ENCODE measurements at regions not wholly inside any gene's neighbourhood (a gene's known extent, or its start where the extent isn't known, plus 50 kb on each side); places are given as distances from the start of the nearest gene placed in this dataset.

- no peak for DNase-seq (ENCODE audit: extremely low read depth, low read depth)
- TF ChIP-seq CTCF (IDR thresholded peaks at IDR 0.05; ENCODE audit: low read depth, low read length): no peak
These were observed 56.9 kb upstream of the PPP2R2D start for GRCh38 chr10:131843881-131844284.

- DNase-seq (ENCODE audit: extremely low read depth, low read depth): no peak
- no peak for TF ChIP-seq CTCF (IDR thresholded peaks at IDR 0.05; ENCODE audit: low read depth, low read length)
These were observed 56.2 kb upstream of the PPP2R2D start for GRCh38 chr10:131844529-131845084.

- DNase-seq (ENCODE audit: extremely low read depth, low read depth): no peak
- no peak for TF ChIP-seq CTCF (IDR thresholded peaks at IDR 0.05; ENCODE audit: low read depth, low read length)
These were observed 55.1 kb upstream of the PPP2R2D start for GRCh38 chr10:131845505-131846239.

GRCh38 chr10:131846240-131847101 is 54.3 kb upstream of the PPP2R2D start:
- TF ChIP-seq CTCF (IDR thresholded peaks at IDR 0.05; ENCODE audit: low read depth, low read length): no peak
- no peak for DNase-seq (ENCODE audit: extremely low read depth, low read depth)

GRCh38 chr10:131847241-131847783 is 53.5 kb upstream of the PPP2R2D start:
- TF ChIP-seq CTCF (IDR thresholded peaks at IDR 0.05; ENCODE audit: low read depth, low read length): no peak
- no peak for DNase-seq (ENCODE audit: extremely low read depth, low read depth)

- TF ChIP-seq CTCF (IDR thresholded peaks at IDR 0.05; ENCODE audit: low read depth, low read length): no peak
- DNase-seq (ENCODE audit: extremely low read depth, low read depth): no peak
These were observed 52.5 kb upstream of the PPP2R2D start for GRCh38 chr10:131848296-131848695.
